ENCODE measurements at regions not wholly inside any gene's neighbourhood (a gene's known extent, or its start where the extent isn't known, plus 50 kb on each side); places are given as distances from the start of the nearest gene placed in this dataset.

DNA sequence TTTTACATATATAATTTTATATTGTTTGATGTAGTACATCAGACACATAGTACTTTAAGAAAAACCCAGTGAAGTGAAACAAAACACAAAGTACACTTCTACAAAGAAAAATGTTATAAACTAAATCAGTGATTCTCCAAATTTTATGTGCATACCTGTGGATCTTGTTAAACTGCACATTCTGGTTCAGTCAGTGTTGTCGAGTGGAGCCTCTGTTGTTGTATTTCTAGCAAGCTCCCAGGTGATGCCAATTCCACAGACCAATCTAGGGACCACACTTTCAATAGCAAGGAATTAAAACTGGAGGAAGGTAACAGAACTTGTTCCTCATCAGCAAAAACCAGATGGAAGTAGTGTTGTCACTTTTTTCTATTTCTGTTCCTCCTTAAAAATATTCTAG is 183.8 kb upstream of the CD180 start:
- no CpG with 5 or more reads among the region's 1 CpG for WGBS (ENCODE audit: extremely low coverage, insufficient coverage, insufficient read length)
- Histone ChIP-seq H4K91ac (ENCODE audit: low read depth, low read length) (no peak overlapping the region), H2BK12ac (ENCODE audit: low read length) (no peak overlapping the region), H4K8ac (ENCODE audit: low read depth, low read length) (no peak overlapping the region), H3K4ac (ENCODE audit: low read depth, low read length) (no peak overlapping the region), H2AFZ (ENCODE audit: insufficient read depth, low read length, poor library complexity) (no peak overlapping the region), H2BK120ac (ENCODE audit: insufficient read depth, low read length, poor library complexity) (no peak overlapping the region), H3K18ac (ENCODE audit: low read length) (no peak overlapping the region), H3K27me3 (ENCODE audit: insufficient read depth, low read length) (no peaks in the 10 kb centered on the region), H3K4me1 (ENCODE audit: control insufficient read depth in 1 of 2, insufficient read depth in 2 of 2, low read length in 2 of 2) (no peaks in the 10 kb centered on the region), H2BK5ac (ENCODE audit: low read depth, low read length, poor library complexity) (no peak overlapping the region), H3K9ac (ENCODE audit: low read length) (no peak overlapping the region), H3K79me2 (ENCODE audit: control insufficient read depth, insufficient read depth, low read length, poor library complexity) (no peaks in the 10 kb centered on the region), H2AK5ac (ENCODE audit: low read length) (no peak overlapping the region), H4K12ac (ENCODE audit: low read depth, low read length) (no peak overlapping the region), H3K79me1 (ENCODE audit: low read length) (no peaks in the 10 kb centered on the region), H3K9me3 (ENCODE audit: insufficient read depth, low read depth, low read length) (no peaks in the 10 kb centered on the region), H3K23ac (ENCODE audit: low read length) (no peak overlapping the region), H3K4me3 (ENCODE audit: low read depth, low read length) (no peak overlapping the region), H3K4me2 (ENCODE audit: low read length) (no peak overlapping the region), H3K36me3 (ENCODE audit: control insufficient read depth in 1 of 2, insufficient read depth in 2 of 2, low read length in 2 of 2) (no peaks in the 10 kb centered on the region), H3K14ac (ENCODE audit: low read length) (no peak overlapping the region), H3K27ac (ENCODE audit: low read depth, low read length) (no peak overlapping the region)
- peak; percentile 2 to 64 for DNase-seq

DNA sequence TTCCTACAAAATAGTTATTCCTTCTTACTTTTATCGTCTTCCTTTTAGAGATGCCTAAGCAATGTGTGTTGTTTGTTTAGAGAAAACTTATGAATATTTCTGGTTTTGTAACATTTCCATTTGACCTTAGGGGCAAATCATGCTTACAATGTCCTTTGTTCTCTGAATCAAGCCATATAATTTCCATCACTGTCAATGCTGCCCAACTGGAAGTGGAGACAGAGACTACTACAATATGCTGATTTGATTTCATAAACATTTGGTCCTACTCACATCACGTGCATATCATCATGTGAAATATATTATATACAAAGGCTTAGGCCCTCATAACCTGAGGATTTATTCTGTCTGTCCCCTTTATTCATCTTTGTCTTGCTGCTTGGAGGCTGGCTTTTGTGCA is 183.2 kb upstream of the CD180 start:
- DNase-seq = no peak
- no peak overlapping the region for H3K4me3 ChIP-seq (ENCODE audit: low read depth, low read length)
- no peaks in the 10 kb centered on the region for H3K36me3 ChIP-seq (ENCODE audit: control insufficient read depth in 1 of 2, insufficient read depth in 2 of 2, low read length in 2 of 2)
- no peak overlapping the region for H3K9ac ChIP-seq (ENCODE audit: low read length)
- H3K79me1 ChIP-seq (ENCODE audit: low read length) = no peaks in the 10 kb centered on the region
- no peak overlapping the region for H2BK5ac ChIP-seq (ENCODE audit: low read depth, low read length, poor library complexity)
- no peaks in the 10 kb centered on the region for H3K27me3 ChIP-seq (ENCODE audit: insufficient read depth, low read length)
- no peaks in the 10 kb centered on the region for H3K4me1 ChIP-seq (ENCODE audit: control insufficient read depth in 1 of 2, insufficient read depth in 2 of 2, low read length in 2 of 2)
- no CpG with 5 or more reads among the region's 2 CpGs for WGBS (ENCODE audit: extremely low coverage, insufficient coverage, insufficient read length)
- no peak overlapping the region for H3K14ac ChIP-seq (ENCODE audit: low read length)
- H3K27ac ChIP-seq (ENCODE audit: low read depth, low read length) = no peak overlapping the region
- no peak overlapping the region for H3K18ac ChIP-seq (ENCODE audit: low read length)
- H3K4ac ChIP-seq (ENCODE audit: low read depth, low read length) = no peak overlapping the region
- H3K9me3 ChIP-seq (ENCODE audit: insufficient read depth, low read depth, low read length) = no peaks in the 10 kb centered on the region
- no peak overlapping the region for H4K12ac ChIP-seq (ENCODE audit: low read depth, low read length)
- no peak overlapping the region for H2BK12ac ChIP-seq (ENCODE audit: low read length)
- H2AFZ ChIP-seq (ENCODE audit: insufficient read depth, low read length, poor library complexity) = no peak overlapping the region
- no peak overlapping the region for H4K91ac ChIP-seq (ENCODE audit: low read depth, low read length)
- H2BK120ac ChIP-seq (ENCODE audit: insufficient read depth, low read length, poor library complexity) = no peak overlapping the region
- H3K4me2 ChIP-seq (ENCODE audit: low read length) = no peak overlapping the region
- H4K8ac ChIP-seq (ENCODE audit: low read depth, low read length) = no peak overlapping the region
- H2AK5ac ChIP-seq (ENCODE audit: low read length) = no peak overlapping the region
- no peaks in the 10 kb centered on the region for H3K79me2 ChIP-seq (ENCODE audit: control insufficient read depth, insufficient read depth, low read length, poor library complexity)
- no peak overlapping the region for H3K23ac ChIP-seq (ENCODE audit: low read length)

DNA sequence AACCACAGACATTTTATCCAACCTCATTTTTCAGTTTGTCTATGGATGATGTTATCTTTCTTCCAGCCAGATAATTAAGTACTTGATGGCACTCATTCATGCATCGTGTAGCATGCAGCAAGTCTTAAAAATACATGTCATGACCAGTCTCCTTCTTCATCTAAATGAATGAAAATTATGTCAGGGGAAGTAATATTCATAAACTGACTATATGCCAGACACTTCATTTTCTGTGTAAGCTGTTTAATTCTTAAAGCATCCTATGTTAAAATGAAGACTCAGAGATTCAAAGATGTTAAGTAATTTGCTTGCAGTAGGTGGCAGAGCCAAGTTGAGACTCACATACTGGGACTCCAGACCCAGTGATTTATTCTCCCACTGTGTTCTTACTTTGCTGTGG is 181.7 kb upstream of the CD180 start:
- Histone ChIP-seq H2BK5ac (ENCODE audit: low read depth, low read length, poor library complexity) (no peak overlapping the region), H4K12ac (ENCODE audit: low read depth, low read length) (no peak overlapping the region), H3K36me3 (ENCODE audit: control insufficient read depth in 1 of 2, insufficient read depth in 2 of 2, low read length in 2 of 2) (no peaks in the 10 kb centered on the region), H3K27ac (ENCODE audit: low read depth, low read length) (no peak overlapping the region), H2BK120ac (ENCODE audit: insufficient read depth, low read length, poor library complexity) (no peak overlapping the region), H3K9ac (ENCODE audit: low read length) (no peak overlapping the region), H4K8ac (ENCODE audit: low read depth, low read length) (no peak overlapping the region), H2AFZ (ENCODE audit: insufficient read depth, low read length, poor library complexity) (no peak overlapping the region), H3K4me2 (ENCODE audit: low read length) (no peak overlapping the region), H3K4me3 (ENCODE audit: low read depth, low read length) (no peak overlapping the region), H3K79me1 (ENCODE audit: low read length) (no peaks in the 10 kb centered on the region), H2BK12ac (ENCODE audit: low read length) (no peak overlapping the region), H4K91ac (ENCODE audit: low read depth, low read length) (no peak overlapping the region), H3K4me1 (ENCODE audit: control insufficient read depth in 1 of 2, insufficient read depth in 2 of 2, low read length in 2 of 2) (no peaks in the 10 kb centered on the region), H3K79me2 (ENCODE audit: control insufficient read depth, insufficient read depth, low read length, poor library complexity) (no peaks in the 10 kb centered on the region), H3K23ac (ENCODE audit: low read length) (no peak overlapping the region), H3K4ac (ENCODE audit: low read depth, low read length) (no peak overlapping the region), H3K9me3 (ENCODE audit: insufficient read depth, low read depth, low read length) (no peaks in the 10 kb centered on the region), H2AK5ac (ENCODE audit: low read length) (no peak overlapping the region), H3K18ac (ENCODE audit: low read length) (no peak overlapping the region), H3K14ac (ENCODE audit: low read length) (no peak overlapping the region), H3K27me3 (ENCODE audit: insufficient read depth, low read length) (no peaks in the 10 kb centered on the region)
- DNase-seq = no peak
- WGBS (ENCODE audit: extremely low coverage, insufficient coverage, insufficient read length) = no CpG with 5 or more reads among the region's 1 CpG

DNA sequence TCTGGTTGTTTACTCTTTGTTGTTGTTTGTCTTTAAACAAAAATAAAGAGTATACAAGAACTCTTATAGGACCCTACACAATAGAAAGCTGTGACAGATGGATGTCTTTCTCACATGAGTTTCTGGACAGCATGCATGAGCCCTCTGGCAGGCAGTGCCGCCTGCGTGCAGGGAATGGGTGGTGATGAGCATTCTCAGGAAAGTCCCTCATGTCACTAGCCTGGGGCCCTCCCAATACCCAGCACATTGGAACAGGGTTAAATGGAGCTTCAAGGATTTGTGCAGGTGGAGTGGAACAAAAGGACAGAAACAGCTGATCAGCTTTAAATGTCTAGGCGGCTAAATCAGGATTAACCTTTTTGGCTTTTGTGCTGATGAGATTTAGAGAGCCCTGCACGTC is 181.0 kb upstream of the CD180 start:
- Histone ChIP-seq H3K18ac (ENCODE audit: low read length) (no peak overlapping the region), H4K91ac (ENCODE audit: low read depth, low read length) (no peak overlapping the region), H3K9ac (ENCODE audit: low read length) (no peak overlapping the region), H3K79me1 (ENCODE audit: low read length) (no peaks in the 10 kb centered on the region), H3K23ac (ENCODE audit: low read length) (no peak overlapping the region), H3K9me3 (ENCODE audit: insufficient read depth, low read depth, low read length) (no peaks in the 10 kb centered on the region), H3K79me2 (ENCODE audit: control insufficient read depth, insufficient read depth, low read length, poor library complexity) (no peaks in the 10 kb centered on the region), H2AFZ (ENCODE audit: insufficient read depth, low read length, poor library complexity) (no peak overlapping the region), H3K27me3 (ENCODE audit: insufficient read depth, low read length) (no peaks in the 10 kb centered on the region), H3K4me3 (ENCODE audit: low read depth, low read length) (no peak overlapping the region), H3K14ac (ENCODE audit: low read length) (no peak overlapping the region), H4K8ac (ENCODE audit: low read depth, low read length) (no peak overlapping the region), H3K4me2 (ENCODE audit: low read length) (no peak overlapping the region), H3K27ac (ENCODE audit: low read depth, low read length) (no peak overlapping the region), H3K4me1 (ENCODE audit: control insufficient read depth in 1 of 2, insufficient read depth in 2 of 2, low read length in 2 of 2) (no peaks in the 10 kb centered on the region), H2AK5ac (ENCODE audit: low read length) (no peak overlapping the region), H2BK120ac (ENCODE audit: insufficient read depth, low read length, poor library complexity) (no peak overlapping the region), H2BK5ac (ENCODE audit: low read depth, low read length, poor library complexity) (no peak overlapping the region), H4K12ac (ENCODE audit: low read depth, low read length) (no peak overlapping the region), H2BK12ac (ENCODE audit: low read length) (no peak overlapping the region), H3K4ac (ENCODE audit: low read depth, low read length) (no peak overlapping the region), H3K36me3 (ENCODE audit: control insufficient read depth in 1 of 2, insufficient read depth in 2 of 2, low read length in 2 of 2) (no peaks in the 10 kb centered on the region)
- WGBS (ENCODE audit: extremely low coverage, insufficient coverage, insufficient read length) = no CpG with 5 or more reads among the region's 4 CpGs
- no peak for DNase-seq
